Stomach smooth muscle (tissue), 2 donors: ENCODE measurements at regions not wholly inside any gene's neighbourhood (a gene's known extent, or its start where the extent isn't known, plus 50 kb on each side); places are given as distances from the start of the nearest gene placed in this dataset.

Experiments
- H3K27ac ChIP-seq: one replicate; pipeline ENCODE4 v1.7.0; 2013; ENCODE audit warnings: mild to moderate bottlenecking, low read length, inconsistent platforms
- H3K27me3 ChIP-seq, 2 donors: one replicate each; pipeline ENCODE4 v1.7.0; 2013; ENCODE audit warnings: low read length in 2 of 2; ENCODE audit not compliant: insufficient read depth in 2 of 2, control insufficient read depth in 1 of 2
- H3K36me3 ChIP-seq, 2 donors: one replicate each; pipeline ENCODE4 v1.7.0; 2013; ENCODE audit warnings: low read length in 2 of 2; ENCODE audit not compliant: control insufficient read depth in 2 of 2, insufficient read depth in 2 of 2
- H3K4me1 ChIP-seq: one replicate; pipeline ENCODE4 v1.7.0; 2013; ENCODE audit warnings: low read length; ENCODE audit not compliant: control insufficient read depth, insufficient read depth
- H3K4me3 ChIP-seq, 2 donors: one replicate each; pipeline ENCODE4 v1.7.0; 2013; ENCODE audit warnings: low read length in 2 of 2
- H3K9ac ChIP-seq, 2 donors: one replicate each; pipeline ENCODE4 v1.7.0; 2013; ENCODE audit warnings: low read length in 2 of 2, mild to moderate bottlenecking in 1 of 2
- H3K9me3 ChIP-seq, 2 donors: one replicate each; pipeline ENCODE4 v1.7.0; 2013; ENCODE audit warnings: low read length in 2 of 2; ENCODE audit not compliant: control insufficient read depth in 2 of 2
- donor health status: healthy.
- donor health status: Pancreatic carcinoma.

- Histone ChIP-seq H3K9ac (no peak overlapping the region), H3K27ac (no peak overlapping the region), H3K27me3 (no peaks in the 10 kb centered on the region), H3K4me3 (no peak overlapping the region), H3K4me1 (no peaks in the 10 kb centered on the region), H3K9me3 (no peaks in the 10 kb centered on the region), H3K36me3 (no peaks in the 10 kb centered on the region)
Measured at GRCh38 chr5:35430381-35431162, 187.1 kb upstream of the SPEF2 start.

- H3K27me3 ChIP-seq = no peaks in the 10 kb centered on the region
- H3K27ac ChIP-seq = no peak overlapping the region
- no peaks in the 10 kb centered on the region for H3K4me1 ChIP-seq
- H3K4me3 ChIP-seq = no peak overlapping the region
- H3K36me3 ChIP-seq = no peaks in the 10 kb centered on the region
- H3K9me3 ChIP-seq = no peaks in the 10 kb centered on the region
- H3K9ac ChIP-seq = no peak overlapping the region
Measured at GRCh38 chr5:35420200-35420599, 189.9 kb upstream of the PRLR start.

- no peak overlapping the region for H3K9ac ChIP-seq
- no peaks in the 10 kb centered on the region for H3K9me3 ChIP-seq
- H3K4me1 ChIP-seq = no peaks in the 10 kb centered on the region
- H3K27ac ChIP-seq = no peak overlapping the region
- no peaks in the 10 kb centered on the region for H3K36me3 ChIP-seq
- H3K27me3 ChIP-seq = no peaks in the 10 kb centered on the region
- H3K4me3 ChIP-seq = no peak overlapping the region
Measured at GRCh38 chr5:35417040-35417439, 186.8 kb upstream of the PRLR start.

- Histone ChIP-seq H3K27ac (no peak overlapping the region), H3K4me1 (no peaks in the 10 kb centered on the region), H3K9me3 (no peaks in the 10 kb centered on the region), H3K4me3 (no peak overlapping the region), H3K9ac (no peak overlapping the region), H3K27me3 (no peaks in the 10 kb centered on the region), H3K36me3 (no peaks in the 10 kb centered on the region)
Measured at GRCh38 chr5:35416217-35416988, 186.1 kb upstream of the PRLR start.

GRCh38 chr5:35415309-35415708 is 185.0 kb upstream of the PRLR start:
- H3K4me1 ChIP-seq = no peaks in the 10 kb centered on the region
- no peaks in the 10 kb centered on the region for H3K27me3 ChIP-seq
- H3K9ac ChIP-seq = no peak overlapping the region
- H3K4me3 ChIP-seq = no peak overlapping the region
- no peaks in the 10 kb centered on the region for H3K9me3 ChIP-seq
- no peaks in the 10 kb centered on the region for H3K36me3 ChIP-seq
- no peak overlapping the region for H3K27ac ChIP-seq

- no peaks in the 10 kb centered on the region for H3K27me3 ChIP-seq
- H3K9me3 ChIP-seq = no peaks in the 10 kb centered on the region
- H3K36me3 ChIP-seq = no peaks in the 10 kb centered on the region
- H3K4me3 ChIP-seq = no peak overlapping the region
- no peak overlapping the region for H3K27ac ChIP-seq
- no peak overlapping the region for H3K9ac ChIP-seq
- no peaks in the 10 kb centered on the region for H3K4me1 ChIP-seq
Measured at GRCh38 chr5:35409361-35409760, 179.1 kb upstream of the PRLR start.

- no peak overlapping the region for H3K9ac ChIP-seq
- H3K36me3 ChIP-seq = no peaks in the 10 kb centered on the region
- H3K9me3 ChIP-seq = no peaks in the 10 kb centered on the region
- no peaks in the 10 kb centered on the region for H3K27me3 ChIP-seq
- H3K27ac ChIP-seq = no peak overlapping the region
- no peak overlapping the region for H3K4me3 ChIP-seq
- H3K4me1 ChIP-seq = no peaks in the 10 kb centered on the region
Measured at GRCh38 chr5:35408146-35408545, 177.9 kb upstream of the PRLR start.

- no peak overlapping the region for H3K4me3 ChIP-seq
- no peaks in the 10 kb centered on the region for H3K4me1 ChIP-seq
- H3K9ac ChIP-seq = no peak overlapping the region
- no peaks in the 10 kb centered on the region for H3K27me3 ChIP-seq
- no peaks in the 10 kb centered on the region for H3K36me3 ChIP-seq
- no peak overlapping the region for H3K27ac ChIP-seq
- H3K9me3 ChIP-seq = no peaks in the 10 kb centered on the region
Measured at GRCh38 chr5:35407697-35408096, 177.4 kb upstream of the PRLR start.

- H3K36me3 ChIP-seq = no peaks in the 10 kb centered on the region
- H3K9me3 ChIP-seq = no peaks in the 10 kb centered on the region
- no peak overlapping the region for H3K9ac ChIP-seq
- no peak overlapping the region for H3K27ac ChIP-seq
- no peak overlapping the region for H3K4me3 ChIP-seq
- no peaks in the 10 kb centered on the region for H3K27me3 ChIP-seq
- H3K4me1 ChIP-seq = no peaks in the 10 kb centered on the region
Measured at GRCh38 chr5:35405938-35406337, 175.7 kb upstream of the PRLR start.

- Histone ChIP-seq H3K9me3 (no peaks in the 10 kb centered on the region), H3K4me3 (no peak overlapping the region), H3K27me3 (no peaks in the 10 kb centered on the region), H3K4me1 (no peaks in the 10 kb centered on the region), H3K36me3 (no peaks in the 10 kb centered on the region), H3K27ac (no peak overlapping the region), H3K9ac (no peak overlapping the region)
Measured at GRCh38 chr5:35404701-35405100, 174.4 kb upstream of the PRLR start.

GRCh38 chr5:35393901-35394300 is 163.6 kb upstream of the PRLR start:
- Histone ChIP-seq H3K4me3 (no peak overlapping the region), H3K36me3 (no peaks in the 10 kb centered on the region), H3K27ac (no peak overlapping the region), H3K4me1 (no peaks in the 10 kb centered on the region), H3K27me3 (no peaks in the 10 kb centered on the region), H3K9ac (no peak overlapping the region), H3K9me3 (no peaks in the 10 kb centered on the region)
